Kidney epithelial cell (primary cell): ENCODE measurements at regions not wholly inside any gene's neighbourhood (a gene's known extent, or its start where the extent isn't known, plus 50 kb on each side); places are given as distances from the start of the nearest gene placed in this dataset.

Experiments
- DNase-seq: peaks from one replicate; pipeline ENCODE4 v3.0.0-alpha.2; 2010; ENCODE audit warnings: low read depth
- H3K27me3 ChIP-seq: 2 replicates; pipeline ENCODE4 v1.6.0; 2011; ENCODE audit warnings: low read length; ENCODE audit not compliant: control insufficient read depth, insufficient read depth
- H3K36me3 ChIP-seq: 2 replicates; pipeline ENCODE4 v1.5.1; 2011; ENCODE audit warnings: low read length; ENCODE audit not compliant: control insufficient read depth, insufficient read depth
- H3K4me3 ChIP-seq: 2 replicates; pipeline ENCODE4 v1.5.1; 2011; ENCODE audit warnings: low read depth, mild to moderate bottlenecking, control low read depth, low read length
- TF ChIP-seq, protein P1 (sequence below): IDR thresholded peaks from 2 replicates; pipeline ENCODE4 v1.5.1; 2011; ENCODE audit warnings: mild to moderate bottlenecking, moderate library complexity, low read length, control low read depth, inconsistent platforms; ENCODE audit not compliant: insufficient read depth, poor library complexity, severe bottlenecking

DNA sequence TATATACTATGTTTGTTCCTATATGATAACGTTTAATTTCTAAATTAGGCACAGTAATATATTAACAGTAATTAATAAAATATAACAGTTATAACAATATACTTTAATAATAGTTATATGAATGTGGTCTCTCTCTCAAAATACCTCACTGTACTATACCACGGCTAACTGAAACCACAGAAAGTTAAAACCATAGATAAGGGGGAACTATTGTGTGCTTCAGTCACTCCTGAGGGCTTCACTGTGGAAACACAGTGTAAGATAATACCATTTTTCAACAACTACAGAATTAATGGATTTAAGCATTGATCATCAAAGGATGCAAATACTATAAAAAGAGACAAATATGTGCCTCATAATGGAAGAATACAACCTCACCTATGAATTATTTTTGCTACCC lies 266.4 kb upstream of the RGS6 start:
- no peaks in the 10 kb centered on the region for H3K36me3 ChIP-seq
- H3K4me3 ChIP-seq, result no peak overlapping the region
- TF ChIP-seq, protein P1, sequence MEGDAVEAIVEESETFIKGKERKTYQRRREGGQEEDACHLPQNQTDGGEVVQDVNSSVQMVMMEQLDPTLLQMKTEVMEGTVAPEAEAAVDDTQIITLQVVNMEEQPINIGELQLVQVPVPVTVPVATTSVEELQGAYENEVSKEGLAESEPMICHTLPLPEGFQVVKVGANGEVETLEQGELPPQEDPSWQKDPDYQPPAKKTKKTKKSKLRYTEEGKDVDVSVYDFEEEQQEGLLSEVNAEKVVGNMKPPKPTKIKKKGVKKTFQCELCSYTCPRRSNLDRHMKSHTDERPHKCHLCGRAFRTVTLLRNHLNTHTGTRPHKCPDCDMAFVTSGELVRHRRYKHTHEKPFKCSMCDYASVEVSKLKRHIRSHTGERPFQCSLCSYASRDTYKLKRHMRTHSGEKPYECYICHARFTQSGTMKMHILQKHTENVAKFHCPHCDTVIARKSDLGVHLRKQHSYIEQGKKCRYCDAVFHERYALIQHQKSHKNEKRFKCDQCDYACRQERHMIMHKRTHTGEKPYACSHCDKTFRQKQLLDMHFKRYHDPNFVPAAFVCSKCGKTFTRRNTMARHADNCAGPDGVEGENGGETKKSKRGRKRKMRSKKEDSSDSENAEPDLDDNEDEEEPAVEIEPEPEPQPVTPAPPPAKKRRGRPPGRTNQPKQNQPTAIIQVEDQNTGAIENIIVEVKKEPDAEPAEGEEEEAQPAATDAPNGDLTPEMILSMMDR, result no peak
- H3K27me3 ChIP-seq, result no peaks in the 10 kb centered on the region
- DNase-seq, result no peak

DNA sequence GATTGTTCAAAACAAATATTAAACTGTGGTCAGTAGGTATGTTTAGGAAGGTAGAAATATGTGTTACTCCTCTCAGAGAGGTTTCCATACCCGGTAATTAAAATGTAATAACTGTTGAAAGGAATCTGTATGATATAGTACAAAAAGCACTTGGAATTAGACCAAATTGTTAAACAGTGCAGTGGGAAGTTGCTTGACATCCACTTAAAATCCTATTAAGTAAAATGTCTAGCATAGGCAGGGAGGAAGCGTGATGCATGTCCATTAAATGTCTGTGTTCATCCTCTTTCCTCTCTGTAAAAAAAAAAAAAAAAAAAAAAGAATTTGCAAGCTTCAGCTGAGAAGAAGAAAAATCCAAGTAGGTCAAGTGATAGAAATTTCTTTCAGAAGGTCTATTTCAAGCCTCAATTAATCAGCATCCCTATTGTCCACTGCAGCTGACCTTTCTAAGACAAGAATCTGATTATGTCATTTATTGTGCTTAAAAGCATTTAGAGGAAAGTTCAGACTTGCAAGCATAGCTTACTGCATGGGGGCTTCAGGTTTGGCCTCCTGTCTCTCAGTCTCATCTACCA lies 265.6 kb upstream of the RGS6 start:
- Histone ChIP-seq H3K27me3 (no peaks in the 10 kb centered on the region), H3K4me3 (no peak overlapping the region), H3K36me3 (no peaks in the 10 kb centered on the region)
- no peak for DNase-seq
- TF ChIP-seq, protein P1, result no peak

DNA sequence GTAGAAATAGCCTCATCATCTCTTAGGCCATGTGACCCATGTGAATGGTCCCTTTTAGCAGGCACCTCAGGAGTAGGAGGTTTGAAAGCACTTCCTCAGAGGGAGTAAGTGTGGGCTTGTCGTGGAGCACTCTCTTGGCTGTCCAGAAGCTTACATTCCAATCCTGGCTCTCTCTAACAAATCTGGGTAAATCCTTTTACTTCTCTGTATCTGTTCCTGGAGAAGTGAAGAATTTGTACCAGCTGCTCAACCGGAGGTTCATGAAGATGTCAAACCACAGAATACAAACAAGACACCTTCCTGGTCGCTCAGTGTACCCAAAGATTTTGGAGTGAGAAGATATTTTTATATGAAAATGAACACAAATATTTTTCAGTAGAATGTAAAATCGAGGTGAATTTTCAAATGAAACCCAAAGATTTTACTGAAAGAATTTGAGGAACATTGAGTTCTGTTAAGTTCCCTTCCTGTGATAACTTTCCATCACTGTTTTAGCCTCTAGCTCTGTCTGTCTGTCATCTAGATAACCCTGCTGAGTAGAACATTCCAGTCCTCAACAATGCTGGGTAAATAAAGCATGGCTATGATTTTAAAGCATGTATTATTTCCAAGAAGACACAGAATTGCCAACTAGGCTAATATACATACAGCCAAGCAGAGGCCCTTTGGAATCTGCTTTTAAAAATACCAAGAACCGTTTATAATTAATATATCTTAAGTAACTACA lies 263.9 kb upstream of the RGS6 start:
- DNase-seq, result no peak
- TF ChIP-seq, protein P1, result no peak
- Histone ChIP-seq H3K4me3 (no peak overlapping the region), H3K36me3 (no peaks in the 10 kb centered on the region), H3K27me3 (no peaks in the 10 kb centered on the region)

DNA sequence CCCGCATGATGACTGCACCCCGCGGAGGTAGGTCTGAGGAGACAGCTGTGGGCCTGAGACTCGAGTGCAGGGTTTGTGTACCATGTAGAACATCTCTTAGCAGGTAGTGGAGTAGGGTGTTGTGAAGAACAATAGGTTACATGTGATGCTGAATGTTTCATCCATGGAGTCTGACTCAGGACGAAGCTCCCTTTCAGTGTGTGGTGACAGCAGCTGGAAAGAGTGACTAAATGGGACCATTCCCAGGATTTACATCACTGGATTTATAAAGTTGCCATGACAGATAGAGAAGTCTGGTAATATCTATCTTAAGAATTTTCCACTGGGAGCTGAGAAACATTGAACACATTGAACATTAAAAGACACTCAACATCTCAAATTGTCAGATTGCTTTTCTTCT lies 259.6 kb upstream of the RGS6 start:
- Histone ChIP-seq H3K27me3 (no peaks in the 10 kb centered on the region), H3K4me3 (no peak overlapping the region), H3K36me3 (no peaks in the 10 kb centered on the region)
- DNase-seq, result no peak
- TF ChIP-seq, protein P1, result no peak

DNA sequence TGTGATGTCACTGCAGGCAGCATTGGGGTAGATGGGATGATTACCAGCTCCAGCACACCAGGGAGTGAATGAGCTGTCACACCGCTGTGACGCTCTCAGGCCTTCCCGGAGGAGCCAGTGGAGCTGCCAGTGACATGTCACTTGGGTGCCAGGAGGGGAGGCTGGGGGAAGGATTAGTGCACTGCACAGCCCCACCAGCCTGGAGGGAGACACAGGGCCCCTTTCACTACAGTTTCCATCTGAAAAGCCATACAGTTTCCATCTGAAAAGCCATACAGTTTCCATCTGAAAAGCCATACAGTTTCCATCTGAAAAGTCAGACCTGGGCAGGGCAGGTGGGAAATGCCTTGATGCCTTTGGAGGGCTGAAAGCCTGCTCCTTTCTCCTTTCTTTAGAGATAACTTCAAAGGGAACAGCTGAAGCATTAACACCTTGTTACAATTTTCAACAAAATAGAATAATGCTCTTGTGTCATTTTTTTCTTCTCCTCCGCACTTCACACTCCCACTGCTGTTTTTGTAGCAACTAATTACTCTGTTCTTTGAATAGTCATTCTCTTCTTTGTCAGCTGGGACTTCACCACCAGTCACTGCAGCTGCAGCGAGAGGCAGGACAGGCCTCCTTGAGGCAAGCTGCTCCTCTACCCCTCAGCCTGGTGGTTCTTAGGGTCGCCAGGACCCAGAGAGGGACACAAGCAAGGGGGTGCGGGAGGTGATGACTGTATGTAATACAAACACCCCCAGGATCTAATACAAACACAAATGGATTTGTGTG lies 256.9 kb upstream of the RGS6 start:
- Histone ChIP-seq H3K4me3 (no peak overlapping the region), H3K27me3 (no peaks in the 10 kb centered on the region), H3K36me3 (no peaks in the 10 kb centered on the region)
- no peak for DNase-seq
- TF ChIP-seq, protein P1, result no peak
